IMR-90 (cell line): ENCODE measurements at regions not wholly inside any gene's neighbourhood (a gene's known extent, or its start where the extent isn't known, plus 50 kb on each side); places are given as distances from the start of the nearest gene placed in this dataset.
A peak's percentile ranks its signal among the peaks of the same experiment; 100 is the strongest.

Experiments
- ATAC-seq: fragments of 200-7000 bp; cut with Tn5 transposase; 2 replicates; pipeline ENCODE4 v1.9.1; 2020; ENCODE audit warnings: low read depth, mild to moderate bottlenecking, moderate library complexity
- BruUV-seq: library from RNA; stranded (reverse); fragments of 400-500 nt; replicated peaks from 2 replicates; lab custom pipeline; 2021; lab: Mats Ljungman, UMichigan
- CTCF ChIA-PET: fragments of 300-600 bp; formaldehyde crosslinking; extraction: SDS; loops from one replicate; lab custom pipeline; 2021; ENCODE audit warnings: antibody characterized with exemption; lab: Yijun Ruan, JAX
- POLR2A ChIA-PET: fragments of 300-600 bp; sonication (Branson Sonifier 250); formaldehyde crosslinking; loops from one replicate; lab custom pipeline; 2022; ENCODE audit warnings: antibody characterized with exemption; ENCODE audit not compliant: unreplicated experiment; lab: Charles Lee
- DNase-seq: peaks from one replicate; pipeline ENCODE4 v3.0.0; 2013
- H2AFZ ChIP-seq: replicated peaks from 2 replicates; pipeline ENCODE3; 2013; ENCODE audit warnings: low read length, mild to moderate bottlenecking; ENCODE audit not compliant: poor library complexity
- H2AK5ac ChIP-seq: 2 replicates; pipeline ENCODE4 v1.6.1; 2013; ENCODE audit warnings: low read depth, low read length, inconsistent platforms
- H2AK9ac ChIP-seq: replicated peaks from 2 replicates; pipeline ENCODE3; 2013; ENCODE audit warnings: mild to moderate bottlenecking, low read depth, low read length, moderate library complexity; ENCODE audit not compliant: poor library complexity
- H2BK120ac ChIP-seq: 2 replicates; pipeline ENCODE4 v1.6.1; 2013; ENCODE audit warnings: low read depth, low read length, inconsistent platforms
- H2BK15ac ChIP-seq: 3 replicates; pipeline ENCODE4 v1.6.1; 2013; ENCODE audit warnings: low read depth, low read length, inconsistent platforms
- H2BK20ac ChIP-seq: 2 replicates; pipeline ENCODE4 v1.6.1; 2013; ENCODE audit warnings: low read depth, mild to moderate bottlenecking, inconsistent platforms, low read length, moderate library complexity
- H2BK5ac ChIP-seq: 2 replicates; pipeline ENCODE4 v1.6.1; 2013; ENCODE audit warnings: mild to moderate bottlenecking, low read depth, low read length, inconsistent platforms; ENCODE audit not compliant: poor library complexity, severe bottlenecking
- H3K14ac ChIP-seq: replicated peaks from 2 replicates; pipeline ENCODE4 v1.6.1; 2013; ENCODE audit warnings: low read depth, low read length, inconsistent platforms
- H3K18ac ChIP-seq: 2 replicates; pipeline ENCODE4 v1.6.1; 2013; ENCODE audit warnings: low read depth, low read length, control low read depth
- H3K23ac ChIP-seq: 2 replicates; pipeline ENCODE4 v1.6.1; 2013; ENCODE audit warnings: low read depth, low read length, inconsistent platforms
- H3K27ac ChIP-seq: 2 replicates; pipeline ENCODE4 v1.5.1; 2013; ENCODE audit warnings: mild to moderate bottlenecking, control low read depth, low read length; ENCODE audit not compliant: insufficient read depth
- H3K27me3 ChIP-seq: 2 replicates; pipeline ENCODE4 v1.6.1; 2013; ENCODE audit warnings: low read length; ENCODE audit not compliant: control insufficient read depth, insufficient read depth
- H3K36me3 ChIP-seq: 2 replicates; pipeline ENCODE4 v1.6.1; 2013; ENCODE audit warnings: low read length, mixed read lengths; ENCODE audit not compliant: control insufficient read depth, insufficient read depth
- H3K4ac ChIP-seq: 2 replicates; pipeline ENCODE4 v1.6.1; 2013; ENCODE audit warnings: low read depth, low read length, inconsistent platforms
- H3K4me1 ChIP-seq: 2 replicates; pipeline ENCODE4 v1.6.1; 2013; ENCODE audit warnings: low read length, mixed read lengths; ENCODE audit not compliant: control insufficient read depth, insufficient read depth
- H3K4me2 ChIP-seq: 2 replicates; pipeline ENCODE4 v1.6.1; 2013; ENCODE audit warnings: low read depth, mild to moderate bottlenecking, control low read depth, low read length, moderate library complexity
- H3K4me3 ChIP-seq: 2 replicates; pipeline ENCODE4 v1.5.1; 2013; ENCODE audit warnings: low read depth, mild to moderate bottlenecking, control low read depth, low read length, moderate library complexity; ENCODE audit not compliant: insufficient read depth
- H3K56ac ChIP-seq: 2 replicates; pipeline ENCODE4 v1.6.1; 2013; ENCODE audit warnings: low read length, inconsistent platforms; ENCODE audit not compliant: insufficient read depth; ENCODE audit errors: extremely low read depth
- H3K79me1 ChIP-seq, 2 experiments: 2 replicates each; pipeline ENCODE4 v1.6.1; 2013; ENCODE audit warnings: low read length in 2 of 2, inconsistent platforms in 1 of 2, low read depth in 1 of 2
- H3K9ac ChIP-seq: 2 replicates; pipeline ENCODE4 v1.6.1; 2013; ENCODE audit warnings: low read depth, low read length, control low read depth
- H3K9me1 ChIP-seq: 2 replicates; pipeline ENCODE4 v1.6.1; 2013; ENCODE audit warnings: low read length, inconsistent platforms; ENCODE audit not compliant: insufficient read depth
- H3K9me3 ChIP-seq: 2 replicates; pipeline ENCODE4 v1.6.1; 2013; ENCODE audit warnings: low read length; ENCODE audit not compliant: control insufficient read depth, insufficient read depth
- H4K20me1 ChIP-seq: 2 replicates; pipeline ENCODE4 v1.6.1; 2013; ENCODE audit warnings: low read length, inconsistent platforms; ENCODE audit not compliant: insufficient read depth
- H4K5ac ChIP-seq: 2 replicates; pipeline ENCODE4 v1.6.1; 2013; ENCODE audit warnings: mild to moderate bottlenecking, low read depth, low read length, control low read depth
- H4K8ac ChIP-seq, 2 experiments: 2 replicates each; pipeline ENCODE4 v1.6.1; 2013; ENCODE audit warnings: low read depth in 2 of 2, low read length in 2 of 2, control low read depth in 1 of 2, inconsistent platforms in 1 of 2
- H4K91ac ChIP-seq: 2 replicates; pipeline ENCODE4 v1.6.1; 2013; ENCODE audit warnings: low read depth, low read length, inconsistent platforms; ENCODE audit not compliant: insufficient read depth
- BHLHE40 ChIP-seq: fragments of 150-350 bp; IDR thresholded peaks from 2 replicates; pipeline ENCODE4 v1.6.1; 2016; ENCODE audit warnings: mild to moderate bottlenecking, low read depth, low read length
- CEBPB ChIP-seq: IDR thresholded peaks from 2 replicates; pipeline ENCODE4 v1.6.1; 2012; ENCODE audit warnings: low read depth, low read length, improper control_type of control experiment
- FOS ChIP-seq: fragments of 150-350 bp; IDR thresholded peaks from 2 replicates; pipeline ENCODE4 v1.6.1; 2016; ENCODE audit warnings: low read depth, low read length
- MAFK ChIP-seq: IDR thresholded peaks from 2 replicates; pipeline ENCODE4 v1.6.1; 2012; ENCODE audit warnings: low read depth, low read length, improper control_type of control experiment
- MXI1 ChIP-seq: IDR thresholded peaks from 2 replicates; pipeline ENCODE4 v1.6.1; 2012; ENCODE audit warnings: low read depth, mild to moderate bottlenecking, low read length, moderate library complexity, borderline replicate concordance
- NFE2L2 ChIP-seq: fragments of 150-350 bp; IDR thresholded peaks from 2 replicates; pipeline ENCODE4 v1.6.1; 2016; ENCODE audit warnings: low read depth, mild to moderate bottlenecking, low read length
- POLR2A ChIP-seq: IDR thresholded peaks from 2 replicates; pipeline ENCODE4 v1.6.1; 2012; ENCODE audit warnings: mild to moderate bottlenecking, low read depth, low read length
- RCOR1 ChIP-seq: IDR thresholded peaks from 2 replicates; pipeline ENCODE4 v1.6.1; 2012; ENCODE audit warnings: mild to moderate bottlenecking, low read length, improper control_type of control experiment; ENCODE audit not compliant: insufficient replicate concordance
- RFX5 ChIP-seq: IDR thresholded peaks from 2 replicates; pipeline ENCODE4 v1.8.0; 2012; ENCODE audit warnings: low read depth, mild to moderate bottlenecking, low read length, moderate library complexity
- WGBS, 2 experiments: methylation state at CpG; one replicate each; pipeline versions ENCODE4 v1.1.5 to v1.1.7; 2013; ENCODE audit warnings: missing lambda C conversion rate in 2 of 2; ENCODE audit not compliant: insufficient read length in 1 of 2; ENCODE audit errors: extremely low coverage in 2 of 2; 5-methylcytosine and 5-hydroxymethylcytosine counted together
- dilution Hi-C: fragments of 300-500 bp; cut with HindIII; formaldehyde crosslinking; loops from one replicate; pipeline ENCODE4 v1.14.3; 2018; ENCODE audit warnings: low sequenced_read_pairs; ENCODE audit not compliant: unreplicated experiment
- in situ Hi-C: fragments of 300-500 bp; cut with MboI; formaldehyde crosslinking; loops from 3 replicates; pipeline ENCODE4 v1.14.3; 2019; ENCODE audit warnings: low sequenced_read_pairs, inconsistent platforms, mixed read lengths
- intact Hi-C: fragments of 100-400 bp; cut with micrococcal nuclease; formaldehyde crosslinking; loops from 2 replicates; pipeline ENCODE4 v1.10.0; 2022
- TF ChIP-seq, protein P1 (sequence below): fragments of 150-350 bp; IDR thresholded peaks from 2 replicates; pipeline ENCODE4 v1.6.1; 2016; ENCODE audit warnings: low read depth, mild to moderate bottlenecking, low read length, moderate library complexity, borderline replicate concordance

- Histone ChIP-seq H3K9me1 (peaks cover 12% of the 10 kb centered on the region), H3K56ac (no peak overlapping the region), H4K5ac (no peak overlapping the region), H3K9me3 (no peaks in the 10 kb centered on the region), H4K91ac (no peak overlapping the region), H3K27ac (no peak overlapping the region), H3K14ac (no peak overlapping the region), H4K20me1 (no peaks in the 10 kb centered on the region), H3K27me3 (no peaks in the 10 kb centered on the region), H3K18ac (no peak overlapping the region; the same call in 1 of the 2 replicates), H3K79me1 (no peaks in the 10 kb centered on the region), H3K4me2 (no peak overlapping the region), H2BK5ac (no peak overlapping the region), H2BK20ac (no peak overlapping the region), H2BK15ac (no peak overlapping the region; the same call in 2 of the 3 replicates), H3K36me3 (no peaks in the 10 kb centered on the region), H2AK9ac (no peak overlapping the region), H3K4ac (no peak overlapping the region), H4K8ac (no peak overlapping the region), H3K23ac (no peak overlapping the region; the same call in 1 of the 2 replicates), H2BK120ac (peak overlapping the region; percentile 28; the same call in 1 of the 2 replicates), H2AFZ (no peak overlapping the region), H2AK5ac (no peak overlapping the region; the same call in 1 of the 2 replicates), H3K9ac (no peak overlapping the region), H3K4me3 (no peak overlapping the region), H3K4me1 (peaks cover 12% of the 10 kb centered on the region)
- POLR2A ChIA-PET = no interaction called here
- DNase-seq (peak; percentile 22), ATAC-seq (no peak)
- dilution Hi-C loops (no loop called here), intact Hi-C loops (no loop called here), in situ Hi-C loops (loop anchor here (25.0 kb wide), 1 partner anchor 1047 kb away; the partner anchor contains the start of gene PLK2)
- BruUV-seq = no TSS peak
- no CpG with 5 or more reads among the region's 2 CpGs for WGBS, 2 experiments
- TF ChIP-seq POLR2A = no peak
- TF ChIP-seq RCOR1 = no peak
- TF ChIP-seq BHLHE40 = no peak
- no peak for TF ChIP-seq MXI1
- TF ChIP-seq CEBPB = no peak
- TF ChIP-seq, protein P1, sequence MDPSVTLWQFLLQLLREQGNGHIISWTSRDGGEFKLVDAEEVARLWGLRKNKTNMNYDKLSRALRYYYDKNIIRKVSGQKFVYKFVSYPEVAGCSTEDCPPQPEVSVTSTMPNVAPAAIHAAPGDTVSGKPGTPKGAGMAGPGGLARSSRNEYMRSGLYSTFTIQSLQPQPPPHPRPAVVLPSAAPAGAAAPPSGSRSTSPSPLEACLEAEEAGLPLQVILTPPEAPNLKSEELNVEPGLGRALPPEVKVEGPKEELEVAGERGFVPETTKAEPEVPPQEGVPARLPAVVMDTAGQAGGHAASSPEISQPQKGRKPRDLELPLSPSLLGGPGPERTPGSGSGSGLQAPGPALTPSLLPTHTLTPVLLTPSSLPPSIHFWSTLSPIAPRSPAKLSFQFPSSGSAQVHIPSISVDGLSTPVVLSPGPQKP = no peak
- no peak for TF ChIP-seq FOS
- no peak for TF ChIP-seq NFE2L2
- no peak for TF ChIP-seq RFX5
- no peak for TF ChIP-seq MAFK
- CTCF ChIA-PET = interaction anchor here (0.7 kb wide), 1 partner anchor 23 kb away, joined by 3 read pairs; no protein-coding TSS in a partner anchor
These were observed 67.8 kb downstream of the ACTBL2 start for GRCh38 chr5:57414857-57415256.
